OCI-LY1 (cell line): ENCODE measurements at regions not wholly inside any gene's neighbourhood (a gene's known extent, or its start where the extent isn't known, plus 50 kb on each side); places are given as distances from the start of the nearest gene placed in this dataset.

Experiments
- H2AFZ ChIP-seq: fragments of 200-600 bp; sonication (generic), shearing (Covaris generic); 2 replicates; pipeline ENCODE4 v1.6.0; 2014; ENCODE audit warnings: antibody characterized with exemption, mild to moderate bottlenecking, low read length
- H3F3A ChIP-seq: fragments of 200-600 bp; sonication (generic), shearing (Covaris generic); 2 replicates; pipeline ENCODE4 v1.6.0; 2014; ENCODE audit warnings: mild to moderate bottlenecking, antibody characterized with exemption, low read length, moderate library complexity; ENCODE audit not compliant: insufficient read depth
- H3K27ac ChIP-seq: fragments of 200-600 bp; sonication (generic); 2 replicates; pipeline ENCODE4 v1.5.1; 2014; ENCODE audit warnings: low read length, mixed run types, mild to moderate bottlenecking, low read depth; ENCODE audit not compliant: poor library complexity, severe bottlenecking
- H3K27me3 ChIP-seq: fragments of 200-600 bp; sonication (generic); 2 replicates; pipeline ENCODE4 v1.6.0; 2014; ENCODE audit warnings: antibody characterized with exemption, mild to moderate bottlenecking, low read length, moderate library complexity; ENCODE audit not compliant: insufficient read depth
- H3K36me3 ChIP-seq: fragments of 200-600 bp; sonication (generic); 2 replicates; pipeline ENCODE4 v1.6.1; 2014; ENCODE audit warnings: mild to moderate bottlenecking, antibody characterized with exemption, low read length, moderate library complexity, mixed read lengths; ENCODE audit not compliant: insufficient read depth
- H3K4me1 ChIP-seq: fragments of 200-600 bp; sonication (generic); 2 replicates; pipeline ENCODE4 v1.5.1; 2014; ENCODE audit warnings: mild to moderate bottlenecking, low read length, moderate library complexity; ENCODE audit not compliant: insufficient read depth, severe bottlenecking
- H3K4me2 ChIP-seq: fragments of 200-600 bp; sonication (generic), shearing (Covaris generic); 2 replicates; pipeline ENCODE4 v1.6.1; 2014; ENCODE audit warnings: low read length
- H3K4me3 ChIP-seq: fragments of 200-600 bp; sonication (generic); 2 replicates; pipeline ENCODE4 v1.5.1; 2014; ENCODE audit warnings: low read length, low read depth, mild to moderate bottlenecking, mixed read lengths; ENCODE audit not compliant: poor library complexity, severe bottlenecking
- H3K79me2 ChIP-seq: fragments of 200-600 bp; shearing (Covaris generic); 2 replicates; pipeline ENCODE4 v1.6.1; 2016; ENCODE audit warnings: mixed run types, low read length, mixed read lengths; ENCODE audit not compliant: insufficient read depth
- H3K9ac ChIP-seq: fragments of 200-600 bp; sonication (generic), shearing (Covaris generic); 2 replicates; pipeline ENCODE4 v1.6.1; 2014; ENCODE audit warnings: mild to moderate bottlenecking, low read length, mixed read lengths
- H3K9me2 ChIP-seq: fragments of 200-600 bp; sonication (generic), shearing (Covaris generic); 2 replicates; pipeline ENCODE4 v1.6.1; 2014; ENCODE audit warnings: low read depth, mild to moderate bottlenecking, low read length, mixed read lengths
- H3K9me3 ChIP-seq: fragments of 200-600 bp; shearing (Covaris generic); 2 replicates; pipeline ENCODE4 v1.6.1; 2014; ENCODE audit warnings: low read length, mixed read lengths
- H4K20me1 ChIP-seq: fragments of 200-600 bp; sonication (generic), shearing (Covaris generic); 2 replicates; pipeline ENCODE4 v1.6.0; 2016; ENCODE audit warnings: mild to moderate bottlenecking, low read length; ENCODE audit not compliant: insufficient read depth
- CTCF ChIP-seq: fragments of 200-600 bp; sonication (generic), shearing (Covaris generic); IDR thresholded peaks from 2 replicates; pipeline ENCODE4 v1.5.1; 2017; ENCODE audit warnings: mild to moderate bottlenecking, antibody characterized with exemption, low read length, moderate library complexity, mixed read lengths
- EZH2 ChIP-seq: fragments of 200-600 bp; sonication (generic), shearing (Covaris generic); IDR thresholded peaks from 2 replicates; pipeline ENCODE4 v1.8.0; 2017; ENCODE audit warnings: borderline replicate concordance, mixed run types, mild to moderate bottlenecking, antibody characterized with exemption, low read length, moderate library complexity, mixed read lengths

GRCh38 chr13:42405665-42406390, 133.9 kb downstream of the AKAP11 start:
- no peak overlapping the region for H3K27ac ChIP-seq
- H3K36me3 ChIP-seq, result no peaks in the 10 kb centered on the region
- no peaks in the 10 kb centered on the region for H3K27me3 ChIP-seq
- no peaks in the 10 kb centered on the region for H3K9me3 ChIP-seq
- no peaks in the 10 kb centered on the region for H3K9me2 ChIP-seq
- no peak overlapping the region for H2AFZ ChIP-seq
- H3K4me1 ChIP-seq, result no peaks in the 10 kb centered on the region
- no peak overlapping the region for H3K9ac ChIP-seq
- H4K20me1 ChIP-seq, result no peaks in the 10 kb centered on the region
- H3K4me2 ChIP-seq, result no peak overlapping the region
- H3K4me3 ChIP-seq, result no peak overlapping the region
- TF ChIP-seq EZH2 (no peak), CTCF (no peak)
- no peaks in the 10 kb centered on the region for H3K79me2 ChIP-seq
- no peaks in the 10 kb centered on the region for H3F3A ChIP-seq

GRCh38 chr13:42409075-42409474, 137.1 kb downstream of the AKAP11 start:
- no peaks in the 10 kb centered on the region for H3K36me3 ChIP-seq
- no peaks in the 10 kb centered on the region for H3K27me3 ChIP-seq
- no peaks in the 10 kb centered on the region for H3K9me2 ChIP-seq
- no peaks in the 10 kb centered on the region for H3K9me3 ChIP-seq
- no peaks in the 10 kb centered on the region for H3K4me1 ChIP-seq
- no peak overlapping the region for H3K9ac ChIP-seq
- no peak overlapping the region for H3K4me2 ChIP-seq
- H3F3A ChIP-seq, result no peaks in the 10 kb centered on the region
- no peaks in the 10 kb centered on the region for H4K20me1 ChIP-seq
- H3K27ac ChIP-seq, result no peak overlapping the region
- no peak overlapping the region for H3K4me3 ChIP-seq
- TF ChIP-seq CTCF, result no peak
- TF ChIP-seq EZH2, result no peak
- H3K79me2 ChIP-seq, result no peaks in the 10 kb centered on the region
- no peak overlapping the region for H2AFZ ChIP-seq

GRCh38 chr13:42409551-42409950, 137.6 kb downstream of the AKAP11 start:
- TF ChIP-seq EZH2 (no peak), CTCF (no peak)
- Histone ChIP-seq H3K9me3 (no peaks in the 10 kb centered on the region), H2AFZ (no peak overlapping the region), H3K9me2 (no peaks in the 10 kb centered on the region), H3K9ac (no peak overlapping the region), H3K79me2 (no peaks in the 10 kb centered on the region), H3K4me2 (no peak overlapping the region), H3K4me3 (no peak overlapping the region), H4K20me1 (no peaks in the 10 kb centered on the region), H3F3A (no peaks in the 10 kb centered on the region), H3K27ac (no peak overlapping the region), H3K4me1 (no peaks in the 10 kb centered on the region), H3K27me3 (no peaks in the 10 kb centered on the region), H3K36me3 (no peaks in the 10 kb centered on the region)
